Adipocyte (in vitro differentiated cells): ENCODE measurements at regions not wholly inside any gene's neighbourhood (a gene's known extent, or its start where the extent isn't known, plus 50 kb on each side); places are given as distances from the start of the nearest gene placed in this dataset.

Source experiments
- DNase-seq: peaks from one replicate; pipeline ENCODE4 v3.0.0-alpha.2; 2015; ENCODE audit warnings: low read depth
- H3K27me3 ChIP-seq: replicated peaks from 2 replicates; pipeline ENCODE4 v1.7.0; 2013; ENCODE audit warnings: mild to moderate bottlenecking, low read length, moderate library complexity; ENCODE audit not compliant: control insufficient read depth, insufficient read depth
- H3K36me3 ChIP-seq: 2 replicates; pipeline ENCODE4 v1.7.0; 2013; ENCODE audit warnings: low read length, mild to moderate bottlenecking, moderate library complexity; ENCODE audit not compliant: control insufficient read depth, insufficient read depth, severe bottlenecking
- H3K4me1 ChIP-seq: 2 replicates; pipeline ENCODE4 v1.7.0; 2013; ENCODE audit warnings: mild to moderate bottlenecking, low read length, moderate library complexity; ENCODE audit not compliant: control insufficient read depth, insufficient read depth
- H3K4me3 ChIP-seq: 2 replicates; pipeline ENCODE4 v1.7.0; 2013; ENCODE audit warnings: mild to moderate bottlenecking, low read length, moderate library complexity
- H3K9ac ChIP-seq: 2 replicates; pipeline ENCODE4 v1.7.0; 2013; ENCODE audit warnings: mild to moderate bottlenecking, low read length, moderate library complexity
- H3K9me3 ChIP-seq: 2 replicates; pipeline ENCODE4 v1.7.0; 2013; ENCODE audit warnings: mild to moderate bottlenecking, low read length, moderate library complexity; ENCODE audit not compliant: control insufficient read depth

GRCh38 chr7:9981742-9982349, 991.8 kb upstream of the PHF14 start:
- no peak for DNase-seq
- Histone ChIP-seq H3K9ac (no peak overlapping the region), H3K4me1 (no peaks in the 10 kb centered on the region), H3K36me3 (no peaks in the 10 kb centered on the region), H3K9me3 (no peaks in the 10 kb centered on the region), H3K4me3 (no peak overlapping the region), H3K27me3 (no peaks in the 10 kb centered on the region)

GRCh38 chr7:9983048-9983447, 990.6 kb upstream of the PHF14 start:
- H3K27me3 ChIP-seq: no peaks in the 10 kb centered on the region
- no peak overlapping the region for H3K9ac ChIP-seq
- no peak overlapping the region for H3K4me3 ChIP-seq
- H3K4me1 ChIP-seq: no peaks in the 10 kb centered on the region
- DNase-seq: no peak
- H3K9me3 ChIP-seq: no peaks in the 10 kb centered on the region
- H3K36me3 ChIP-seq: no peaks in the 10 kb centered on the region

- Histone ChIP-seq H3K4me3 (no peak overlapping the region), H3K4me1 (no peaks in the 10 kb centered on the region)
- no peak for DNase-seq
These were observed 958.0 kb upstream of the PHF14 start for GRCh38 chr7:10015687-10016086.

GRCh38 chr7:10022480-10022879, 951.2 kb upstream of the PHF14 start:
- Histone ChIP-seq H3K9me3 (no peaks in the 10 kb centered on the region), H3K4me3 (no peak overlapping the region), H3K4me1 (no peaks in the 10 kb centered on the region), H3K36me3 (no peaks in the 10 kb centered on the region), H3K27me3 (no peaks in the 10 kb centered on the region), H3K9ac (no peak overlapping the region)
- DNase-seq: no peak

More at GRCh38 chr7:10015687-10016086, 958.0 kb upstream of the PHF14 start:
- H3K9me3 ChIP-seq: no peaks in the 10 kb centered on the region
- H3K27me3 ChIP-seq: no peaks in the 10 kb centered on the region
- H3K9ac ChIP-seq: no peak overlapping the region
- no peaks in the 10 kb centered on the region for H3K36me3 ChIP-seq

- Histone ChIP-seq H3K9ac (no peak overlapping the region), H3K9me3 (no peaks in the 10 kb centered on the region), H3K4me3 (no peak overlapping the region), H3K27me3 (no peaks in the 10 kb centered on the region), H3K4me1 (no peaks in the 10 kb centered on the region), H3K36me3 (no peaks in the 10 kb centered on the region)
- no peak for DNase-seq
These were observed 950.7 kb upstream of the PHF14 start for GRCh38 chr7:10022957-10023356.

GRCh38 chr7:10034843-10035556, 938.7 kb upstream of the PHF14 start:
- H3K4me1 ChIP-seq: no peaks in the 10 kb centered on the region
- DNase-seq: no peak
- H3K9ac ChIP-seq: no peak overlapping the region
- H3K36me3 ChIP-seq: no peaks in the 10 kb centered on the region
- peaks cover 3% of the 10 kb centered on the region for H3K9me3 ChIP-seq
- H3K4me3 ChIP-seq: no peak overlapping the region
- no peaks in the 10 kb centered on the region for H3K27me3 ChIP-seq

GRCh38 chr7:10036693-10037092, 937.0 kb upstream of the PHF14 start:
- H3K4me1 ChIP-seq: no peaks in the 10 kb centered on the region
- H3K27me3 ChIP-seq: no peaks in the 10 kb centered on the region
- no peak for DNase-seq
- peaks cover 3% of the 10 kb centered on the region for H3K9me3 ChIP-seq
- H3K4me3 ChIP-seq: no peak overlapping the region
- no peaks in the 10 kb centered on the region for H3K36me3 ChIP-seq
- no peak overlapping the region for H3K9ac ChIP-seq

- Histone ChIP-seq H3K9me3 (peaks cover 3% of the 10 kb centered on the region), H3K4me3 (no peak overlapping the region), H3K36me3 (no peaks in the 10 kb centered on the region), H3K9ac (no peak overlapping the region), H3K4me1 (no peaks in the 10 kb centered on the region), H3K27me3 (no peaks in the 10 kb centered on the region)
- DNase-seq: no peak
These were observed 935.3 kb upstream of the PHF14 start for GRCh38 chr7:10038351-10038750.

- no peak overlapping the region for H3K9ac ChIP-seq
- no peaks in the 10 kb centered on the region for H3K9me3 ChIP-seq
- no peak overlapping the region for H3K4me3 ChIP-seq
- no peaks in the 10 kb centered on the region for H3K36me3 ChIP-seq
- no peaks in the 10 kb centered on the region for H3K4me1 ChIP-seq
- DNase-seq: no peak
- no peaks in the 10 kb centered on the region for H3K27me3 ChIP-seq
These were observed 933.0 kb upstream of the PHF14 start for GRCh38 chr7:10040674-10041073.

GRCh38 chr7:10070899-10071298, 902.8 kb upstream of the PHF14 start:
- no peak overlapping the region for H3K4me3 ChIP-seq
- H3K9ac ChIP-seq: no peak overlapping the region
- H3K27me3 ChIP-seq: no peaks in the 10 kb centered on the region
- H3K36me3 ChIP-seq: no peaks in the 10 kb centered on the region
- no peak for DNase-seq
- no peaks in the 10 kb centered on the region for H3K9me3 ChIP-seq
- no peaks in the 10 kb centered on the region for H3K4me1 ChIP-seq

- no peaks in the 10 kb centered on the region for H3K27me3 ChIP-seq
- H3K4me1 ChIP-seq: no peaks in the 10 kb centered on the region
- no peaks in the 10 kb centered on the region for H3K9me3 ChIP-seq
- H3K9ac ChIP-seq: no peak overlapping the region
- DNase-seq: no peak
- no peaks in the 10 kb centered on the region for H3K36me3 ChIP-seq
- no peak overlapping the region for H3K4me3 ChIP-seq
These were observed 897.8 kb upstream of the PHF14 start for GRCh38 chr7:10075866-10076265.
